ENCODE measurements at regions not wholly inside any gene's neighbourhood (a gene's known extent, or its start where the extent isn't known, plus 50 kb on each side); places are given as distances from the start of the nearest gene placed in this dataset.

GRCh38 chr6:53992522-53992921, 118.7 kb upstream of the MLIP start:
- no peak for DNase-seq (ENCODE audit: low read depth)
- no peak for TF ChIP-seq CTCF (IDR thresholded peaks at IDR 0.05; ENCODE audit: control insufficient read depth, extremely low read depth, insufficient read depth)

GRCh38 chr6:53994201-53994600, 117.0 kb upstream of the MLIP start:
- H3K4me3 ChIP-seq (ENCODE audit: low read depth, low read length): no peak overlapping the region
- DNase-seq (ENCODE audit: low read depth): no peak
- no peak for TF ChIP-seq CTCF (IDR thresholded peaks at IDR 0.05; ENCODE audit: control insufficient read depth, extremely low read depth, insufficient read depth)

More at GRCh38 chr6:53992522-53992921, 118.7 kb upstream of the MLIP start:
- no peak overlapping the region for H3K4me3 ChIP-seq (ENCODE audit: low read depth, low read length)

- no peak for DNase-seq (ENCODE audit: low read depth)
- no peak overlapping the region for H3K4me3 ChIP-seq (ENCODE audit: low read depth, low read length)
Observed at GRCh38 chr6:53995935-53996334, 115.3 kb upstream of the MLIP start.

GRCh38 chr6:53998303-53998702, 112.9 kb upstream of the MLIP start:
- no peak overlapping the region for H3K4me3 ChIP-seq (ENCODE audit: low read depth, low read length)
- DNase-seq (ENCODE audit: low read depth): no peak
- TF ChIP-seq CTCF (IDR thresholded peaks at IDR 0.05; ENCODE audit: control insufficient read depth, extremely low read depth, insufficient read depth): no peak

More at GRCh38 chr6:53995935-53996334, 115.3 kb upstream of the MLIP start:
- TF ChIP-seq CTCF (IDR thresholded peaks at IDR 0.05; ENCODE audit: control insufficient read depth, extremely low read depth, insufficient read depth): no peak

GRCh38 chr6:53999088-53999755, 112.0 kb upstream of the MLIP start:
- no peak for TF ChIP-seq CTCF (IDR thresholded peaks at IDR 0.05; ENCODE audit: control insufficient read depth, extremely low read depth, insufficient read depth)
- DNase-seq (ENCODE audit: low read depth): no peak
- no peak overlapping the region for H3K4me3 ChIP-seq (ENCODE audit: low read depth, low read length)

GRCh38 chr6:54002116-54002515, 109.1 kb upstream of the MLIP start:
- no peak for DNase-seq (ENCODE audit: low read depth)
- H3K4me3 ChIP-seq (ENCODE audit: low read depth, low read length): no peak overlapping the region
- no peak for TF ChIP-seq CTCF (IDR thresholded peaks at IDR 0.05; ENCODE audit: control insufficient read depth, extremely low read depth, insufficient read depth)

- DNase-seq (ENCODE audit: low read depth): no peak
- no peak for TF ChIP-seq CTCF (IDR thresholded peaks at IDR 0.05; ENCODE audit: control insufficient read depth, extremely low read depth, insufficient read depth)
- no peak overlapping the region for H3K4me3 ChIP-seq (ENCODE audit: low read depth, low read length)
Observed at GRCh38 chr6:54003316-54003715, 107.9 kb upstream of the MLIP start.
